ENCODE measurements at regions not wholly inside any gene's neighbourhood (a gene's known extent, or its start where the extent isn't known, plus 50 kb on each side); places are given as distances from the start of the nearest gene placed in this dataset.

DNA sequence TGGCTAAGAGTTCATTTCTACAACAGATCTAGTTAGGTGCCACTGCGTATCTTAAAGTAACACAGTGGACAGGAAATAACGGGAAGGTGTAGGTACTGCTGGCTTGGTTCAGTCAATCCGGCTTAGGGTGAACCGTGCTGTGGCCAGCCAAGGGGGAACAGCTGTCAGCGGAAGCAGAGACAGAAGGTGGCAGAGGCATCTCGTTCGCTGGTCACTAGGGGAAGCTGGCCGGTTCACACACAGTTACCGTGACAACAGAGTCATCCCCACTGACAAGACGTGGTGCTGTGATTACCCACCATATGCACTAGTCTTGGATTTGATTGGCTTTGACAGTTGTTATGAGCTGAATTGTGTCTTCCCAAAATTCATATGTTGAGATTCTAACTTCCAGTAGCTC lies 58.8 kb upstream of the HDAC4 start:
- DNase-seq, result no peak

- no peak for DNase-seq
Observed at GRCh38 chr2:239459056-239459455, 58.2 kb upstream of the HDAC4 start.

- DNase-seq, result no peak
Observed at GRCh38 chr2:239457586-239458445, 57.0 kb upstream of the HDAC4 start.

GRCh38 chr2:239456940-239457339 lies 56.1 kb upstream of the HDAC4 start:
- DNase-seq, result no peak

- DNase-seq, result no peak
Observed at GRCh38 chr2:239455436-239456203, 54.8 kb upstream of the HDAC4 start.

DNA sequence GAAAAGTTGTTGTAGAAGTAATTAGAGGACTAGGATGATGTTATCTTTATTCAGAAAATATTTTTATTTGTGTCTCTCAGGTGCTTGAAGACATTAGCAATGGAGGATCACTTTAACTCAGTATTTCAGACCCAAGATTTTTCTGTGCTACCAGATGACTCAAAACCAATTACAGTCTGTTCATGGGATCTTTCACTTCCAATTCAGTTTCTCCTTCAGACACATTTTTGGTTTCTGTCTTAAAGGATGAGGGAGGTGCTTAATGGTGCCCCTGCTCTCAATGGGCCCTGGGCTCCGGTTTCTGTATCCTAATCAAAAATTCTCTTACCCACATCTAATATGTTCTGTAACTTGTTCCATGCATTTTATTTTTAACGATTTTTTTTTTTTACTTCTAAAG lies 53.7 kb upstream of the HDAC4 start:
- no peak for DNase-seq
